Suprapubic skin (tissue), 2 donors: ENCODE measurements at regions not wholly inside any gene's neighbourhood (a gene's known extent, or its start where the extent isn't known, plus 50 kb on each side); places are given as distances from the start of the nearest gene placed in this dataset.

Source experiments
- EP300 ChIP-seq: sonication (generic); formaldehyde crosslinking; IDR thresholded peaks from one replicate; pipeline ENCODE4 v1.6.1; 2017; ENCODE audit warnings: antibody characterized with exemption
- POLR2A ChIP-seq, 2 donors: fragments of 450-650 bp; IDR thresholded peaks; one replicate each; pipeline ENCODE4 v1.6.1; 2017; ENCODE audit warnings: antibody characterized with exemption in 2 of 2, mild to moderate bottlenecking in 2 of 2, moderate library complexity in 2 of 2

DNA sequence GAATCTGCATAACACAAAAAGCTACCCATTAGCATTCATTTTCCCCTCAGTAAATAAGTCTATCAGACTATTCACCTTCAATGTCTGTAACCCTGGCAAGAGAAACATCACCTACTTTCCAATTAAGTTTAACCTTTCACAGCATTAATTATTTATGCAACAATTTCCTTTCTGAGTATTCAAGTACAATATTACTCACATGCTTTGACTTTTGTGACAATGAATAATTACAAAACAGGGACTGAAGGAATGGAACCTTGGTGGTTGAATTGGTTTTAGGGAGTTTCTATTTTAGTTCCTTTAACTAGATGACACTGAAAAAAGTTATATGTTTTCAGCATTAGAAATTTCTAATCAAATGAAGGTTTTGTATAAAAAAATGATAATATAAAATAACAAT lies 932.3 kb upstream of the EPHA5 start:
- TF ChIP-seq EP300: no peak
- TF ChIP-seq POLR2A (IDR thresholded peaks at IDR 0.05): no peak
